Hepatocyte (in vitro differentiated cells): ENCODE measurements at regions not wholly inside any gene's neighbourhood (a gene's known extent, or its start where the extent isn't known, plus 50 kb on each side); places are given as distances from the start of the nearest gene placed in this dataset.

Source experiments
- DNase-seq: peaks from one replicate; pipeline ENCODE4 v3.0.0-alpha.2; 2016; ENCODE audit warnings: low spot score
- H2AFZ ChIP-seq: fragments of 200-600 bp; sonication (generic); 2 replicates; pipeline ENCODE4 v1.6.0; 2016; ENCODE audit warnings: antibody characterized with exemption, mild to moderate bottlenecking
- H3K27ac ChIP-seq: fragments of 200-600 bp; sonication (generic); 2 replicates; pipeline ENCODE4 v1.5.1; 2016; ENCODE audit warnings: mild to moderate bottlenecking
- H3K27me3 ChIP-seq: fragments of 200-600 bp; sonication (generic); 2 replicates; pipeline ENCODE4 v1.6.1; 2016
- H3K36me3 ChIP-seq: fragments of 200-600 bp; sonication (generic); replicated peaks from 2 replicates; pipeline ENCODE4 v1.5.1; 2016; ENCODE audit warnings: low read depth; ENCODE audit not compliant: insufficient read depth
- H3K4me1 ChIP-seq: fragments of 200-600 bp; sonication (generic); 2 replicates; pipeline ENCODE4 v1.5.1; 2016; ENCODE audit warnings: mild to moderate bottlenecking, moderate library complexity; ENCODE audit not compliant: insufficient read depth
- H3K4me2 ChIP-seq: fragments of 200-600 bp; sonication (generic); 2 replicates; pipeline ENCODE4 v1.6.0; 2016
- H3K4me3 ChIP-seq: fragments of 200-600 bp; sonication (generic); 2 replicates; pipeline ENCODE4 v1.5.1; 2016; ENCODE audit warnings: mild to moderate bottlenecking
- H3K79me2 ChIP-seq: fragments of 200-600 bp; sonication (generic); 2 replicates; pipeline ENCODE4 v1.6.0; 2017; ENCODE audit warnings: mild to moderate bottlenecking
- H3K9me2 ChIP-seq: fragments of 200-600 bp; sonication (generic); replicated peaks from 2 replicates; pipeline ENCODE4 v1.6.0; 2017; ENCODE audit warnings: mild to moderate bottlenecking; ENCODE audit not compliant: insufficient read depth
- H3K9me3 ChIP-seq: fragments of 200-600 bp; sonication (generic); 2 replicates; pipeline ENCODE4 v1.5.1; 2016; ENCODE audit warnings: low read depth, mild to moderate bottlenecking
- H4K20me1 ChIP-seq: fragments of 200-600 bp; sonication (generic); 2 replicates; pipeline ENCODE4 v1.6.0; 2016; ENCODE audit warnings: mild to moderate bottlenecking; ENCODE audit not compliant: insufficient read depth, poor library complexity, severe bottlenecking
- CTCF ChIP-seq: fragments of 200-600 bp; sonication (generic); IDR thresholded peaks from 2 replicates; pipeline ENCODE4 v1.5.1; 2016; ENCODE audit warnings: antibody characterized with exemption, mild to moderate bottlenecking; ENCODE audit not compliant: poor library complexity
- EZH2 ChIP-seq: fragments of 200-600 bp; sonication (generic); IDR thresholded peaks from 2 replicates; pipeline ENCODE4 v1.6.1; 2016; ENCODE audit warnings: antibody characterized with exemption, mild to moderate bottlenecking, borderline replicate concordance
- EZH2phosphoT487 ChIP-seq: fragments of 200-600 bp; sonication (generic); IDR thresholded peaks from one replicate; pipeline ENCODE4 v1.6.1; 2018; ENCODE audit warnings: antibody characterized with exemption, mild to moderate bottlenecking, low read depth, moderate library complexity; ENCODE audit not compliant: unreplicated experiment, severe bottlenecking
- WGBS: methylation state at CpG from one replicate; pipeline ENCODE4 v1.1.6; 2016; ENCODE audit warnings: low lambda C conversion rate; ENCODE audit errors: missing lambda C conversion rate; 5-methylcytosine and 5-hydroxymethylcytosine counted together

- no peak overlapping the region for H3K4me2 ChIP-seq
- H3K36me3 ChIP-seq: no peaks in the 10 kb centered on the region
- H4K20me1 ChIP-seq: no peaks in the 10 kb centered on the region
- H3K27ac ChIP-seq: no peak overlapping the region
- 65% methylated on average over 3 of the region's 3 CpGs for WGBS
- H3K9me2 ChIP-seq: no peaks in the 10 kb centered on the region
- TF ChIP-seq EZH2phosphoT487 (no peak), EZH2 (no peak), CTCF (no peak)
- H3K4me1 ChIP-seq: no peaks in the 10 kb centered on the region
- no peaks in the 10 kb centered on the region for H3K27me3 ChIP-seq
- no peak overlapping the region for H3K4me3 ChIP-seq
- H2AFZ ChIP-seq: no peak overlapping the region
- no peaks in the 10 kb centered on the region for H3K79me2 ChIP-seq
- no peak for DNase-seq
- H3K9me3 ChIP-seq: no peaks in the 10 kb centered on the region
Observed at GRCh38 chr11:101348786-101349185, 219.2 kb upstream of the PGR start.

GRCh38 chr11:101346591-101346990 lies 217.0 kb upstream of the PGR start:
- Histone ChIP-seq H3K4me3 (no peak overlapping the region), H3K4me2 (no peak overlapping the region), H3K4me1 (no peaks in the 10 kb centered on the region), H3K27me3 (no peaks in the 10 kb centered on the region), H3K9me2 (no peaks in the 10 kb centered on the region), H4K20me1 (no peaks in the 10 kb centered on the region), H3K27ac (no peak overlapping the region), H3K9me3 (no peaks in the 10 kb centered on the region), H3K36me3 (no peaks in the 10 kb centered on the region), H3K79me2 (no peaks in the 10 kb centered on the region), H2AFZ (no peak overlapping the region)
- DNase-seq: no peak
- TF ChIP-seq EZH2 (no peak), CTCF (no peak), EZH2phosphoT487 (no peak)
- WGBS: 61% methylated on average over 4 of the region's 4 CpGs

GRCh38 chr11:101345891-101346290 lies 216.3 kb upstream of the PGR start:
- Histone ChIP-seq H3K9me2 (no peaks in the 10 kb centered on the region), H4K20me1 (no peaks in the 10 kb centered on the region), H3K4me3 (no peak overlapping the region), H2AFZ (no peak overlapping the region), H3K36me3 (no peaks in the 10 kb centered on the region), H3K79me2 (no peaks in the 10 kb centered on the region), H3K4me2 (no peak overlapping the region), H3K9me3 (no peaks in the 10 kb centered on the region), H3K27me3 (no peaks in the 10 kb centered on the region), H3K4me1 (no peaks in the 10 kb centered on the region), H3K27ac (no peak overlapping the region)
- 77% methylated on average over 3 of the region's 3 CpGs for WGBS
- DNase-seq: no peak
- TF ChIP-seq CTCF: no peak
- TF ChIP-seq EZH2phosphoT487: no peak
- TF ChIP-seq EZH2: no peak

- H4K20me1 ChIP-seq: no peaks in the 10 kb centered on the region
- no peak for DNase-seq
- no peaks in the 10 kb centered on the region for H3K9me2 ChIP-seq
- no peaks in the 10 kb centered on the region for H3K9me3 ChIP-seq
- no peaks in the 10 kb centered on the region for H3K27me3 ChIP-seq
- H3K4me3 ChIP-seq: no peak overlapping the region
- no peaks in the 10 kb centered on the region for H3K36me3 ChIP-seq
- no peak overlapping the region for H3K4me2 ChIP-seq
- WGBS: 40% methylated on average over 1 of the region's 1 CpG
- H2AFZ ChIP-seq: no peak overlapping the region
- H3K79me2 ChIP-seq: no peaks in the 10 kb centered on the region
- no peak overlapping the region for H3K27ac ChIP-seq
- TF ChIP-seq CTCF (no peak), EZH2 (no peak), EZH2phosphoT487 (no peak)
- no peaks in the 10 kb centered on the region for H3K4me1 ChIP-seq
Observed at GRCh38 chr11:101342307-101342706, 212.7 kb upstream of the PGR start.
